Astrocyte (in vitro differentiated cells and primary cell): ENCODE measurements at regions not wholly inside any gene's neighbourhood (a gene's known extent, or its start where the extent isn't known, plus 50 kb on each side); places are given as distances from the start of the nearest gene placed in this dataset.

Experiments
- DNase-seq: peaks from one replicate; pipeline ENCODE4 v3.0.0-alpha.2; 2010; ENCODE audit warnings: low read depth
- FAIRE-seq: peaks from 2 replicates; lab custom pipeline; 2011; peaks lifted over from hg19 to GRCh38; lab: Jason Lieb, UNC
- H2AFZ ChIP-seq: 2 replicates; pipeline ENCODE4 v1.6.0; 2012; ENCODE audit warnings: low read depth, low read length, inconsistent platforms
- H3K27ac ChIP-seq: 2 replicates; pipeline ENCODE4 v1.5.1; 2011; ENCODE audit warnings: low read depth, low read length, inconsistent platforms
- H3K27me3 ChIP-seq: 2 replicates; pipeline ENCODE4 v1.6.0; 2011; ENCODE audit warnings: low read length, inconsistent platforms; ENCODE audit not compliant: insufficient read depth
- H3K36me3 ChIP-seq: 2 replicates; pipeline ENCODE4 v1.5.1; 2011; ENCODE audit warnings: low read length, inconsistent platforms; ENCODE audit not compliant: insufficient read depth
- H3K4me1 ChIP-seq: 2 replicates; pipeline ENCODE4 v1.5.1; 2011; ENCODE audit warnings: low read length, inconsistent platforms; ENCODE audit not compliant: insufficient read depth
- H3K4me2 ChIP-seq: 2 replicates; pipeline ENCODE4 v1.6.0; 2012; ENCODE audit warnings: low read length, inconsistent platforms
- H3K4me3 ChIP-seq: 2 replicates; pipeline ENCODE4 v1.5.1; 2011; ENCODE audit warnings: low read depth, mild to moderate bottlenecking, low read length, inconsistent platforms; ENCODE audit not compliant: insufficient read depth
- H3K79me2 ChIP-seq: 2 replicates; pipeline ENCODE4 v1.6.0; 2012; ENCODE audit warnings: mild to moderate bottlenecking, low read length, inconsistent platforms; ENCODE audit not compliant: insufficient read depth
- H3K9ac ChIP-seq: 2 replicates; pipeline ENCODE4 v1.6.0; 2012; ENCODE audit warnings: mild to moderate bottlenecking, low read length, inconsistent platforms
- H3K9me3 ChIP-seq: 2 replicates; pipeline ENCODE4 v1.5.1; 2012; ENCODE audit warnings: low read depth, mild to moderate bottlenecking, low read length, inconsistent platforms; ENCODE audit not compliant: insufficient read depth
- H4K20me1 ChIP-seq: 2 replicates; pipeline ENCODE4 v1.6.0; 2012; ENCODE audit warnings: low read length, inconsistent platforms; ENCODE audit not compliant: insufficient read depth
- H3K27ac Mint-ChIP-seq: one replicate; pipeline ENCODE4 v1.8.0; 2021; ENCODE audit warnings: mild to moderate bottlenecking, mixed read lengths; ENCODE audit not compliant: unreplicated experiment
- H3K27me3 Mint-ChIP-seq: one replicate; pipeline ENCODE4 v1.8.0; 2021; ENCODE audit warnings: low read depth, mixed read lengths; ENCODE audit not compliant: unreplicated experiment
- H3K36me3 Mint-ChIP-seq: one replicate; pipeline ENCODE4 v1.8.0; 2021; ENCODE audit warnings: low read depth, mixed read lengths; ENCODE audit not compliant: unreplicated experiment
- H3K4me1 Mint-ChIP-seq: one replicate; pipeline ENCODE4 v1.8.0; 2021; ENCODE audit warnings: low read depth, mixed read lengths; ENCODE audit not compliant: unreplicated experiment
- H3K4me3 Mint-ChIP-seq: one replicate; pipeline ENCODE4 v1.8.0; 2021; ENCODE audit warnings: mild to moderate bottlenecking, moderate library complexity, mixed read lengths; ENCODE audit not compliant: unreplicated experiment
- H3K9me3 Mint-ChIP-seq: one replicate; pipeline ENCODE4 v1.8.0; 2021; ENCODE audit warnings: mild to moderate bottlenecking, mixed read lengths; ENCODE audit not compliant: unreplicated experiment
- EZH2 ChIP-seq: IDR thresholded peaks from 2 replicates; pipeline ENCODE4 v1.6.1; 2012; ENCODE audit warnings: mild to moderate bottlenecking, low read length, inconsistent platforms; ENCODE audit not compliant: insufficient read depth
- TF ChIP-seq, protein P1 (sequence below): IDR thresholded peaks from 2 replicates; pipeline ENCODE4 v1.5.1; 2011; ENCODE audit warnings: low read depth, mild to moderate bottlenecking, inconsistent platforms, low read length, moderate library complexity; ENCODE audit not compliant: insufficient read depth

DNA sequence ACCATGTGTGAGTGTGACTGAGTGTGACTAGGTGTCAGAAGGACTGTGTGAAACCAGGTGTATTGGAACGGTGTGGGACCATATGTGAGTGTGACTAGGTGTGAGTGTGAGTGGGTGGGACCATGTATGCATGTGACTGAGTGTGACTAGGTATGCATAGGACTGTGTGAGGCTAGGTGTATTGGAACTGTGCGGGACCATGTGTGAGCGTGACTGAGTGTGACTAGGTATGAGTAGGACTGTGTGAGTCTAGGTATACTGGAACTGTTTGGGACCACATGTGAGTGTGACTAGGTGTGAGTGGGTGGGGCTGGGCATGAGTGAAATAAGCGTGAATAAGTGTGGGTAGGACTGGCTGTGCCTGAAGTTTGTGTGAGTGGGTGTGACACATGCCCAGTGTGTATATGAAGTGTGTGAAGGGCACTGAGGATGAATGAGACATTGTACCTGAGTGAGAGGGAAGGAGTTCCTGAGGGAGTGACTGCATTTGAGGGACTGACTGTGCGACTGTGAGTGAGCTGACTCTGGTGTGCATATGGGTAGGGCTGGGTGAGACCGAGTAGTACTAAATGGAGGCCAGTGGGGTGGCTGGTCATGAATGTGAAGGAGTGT, 247.0 kb upstream of the CCDC54 start:
- H2AFZ ChIP-seq: no peak overlapping the region
- FAIRE-seq: no peak
- H3K36me3 Mint-ChIP-seq: no peaks in the 10 kb centered on the region

DNA sequence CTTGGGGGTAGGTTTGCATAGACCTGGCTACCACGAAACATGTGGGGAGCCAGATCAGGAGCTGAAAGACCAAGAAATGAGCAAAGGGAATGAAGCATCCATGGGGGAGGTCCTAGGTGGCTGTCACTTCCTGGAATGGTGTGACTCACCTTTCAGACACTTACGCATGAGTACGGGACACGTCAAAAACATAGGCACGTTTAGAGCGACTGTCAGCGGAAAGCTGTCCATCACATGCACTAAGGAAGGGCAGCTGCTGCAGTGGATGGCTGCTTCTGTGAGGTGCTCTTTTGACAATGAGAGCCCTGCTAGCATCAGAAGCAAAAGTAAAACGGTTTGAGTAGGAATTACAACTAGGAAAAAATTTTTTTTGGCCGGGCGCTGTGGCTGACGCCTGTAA, 244.6 kb upstream of the CCDC54 start:
- no peak overlapping the region for H3K4me3 Mint-ChIP-seq
- DNase-seq (no peak), FAIRE-seq (no peak)
- H3K27me3 Mint-ChIP-seq: no peaks in the 10 kb centered on the region
- Histone ChIP-seq H3K79me2 (no peaks in the 10 kb centered on the region), H2AFZ (no peak overlapping the region), H3K27ac (no peak overlapping the region), H3K9ac (no peak overlapping the region), H3K4me3 (no peak overlapping the region), H4K20me1 (no peaks in the 10 kb centered on the region), H3K4me2 (no peak overlapping the region), H3K27me3 (no peaks in the 10 kb centered on the region), H3K4me1 (no peaks in the 10 kb centered on the region), H3K36me3 (no peaks in the 10 kb centered on the region), H3K9me3 (no peaks in the 10 kb centered on the region)
- no peaks in the 10 kb centered on the region for H3K36me3 Mint-ChIP-seq
- H3K9me3 Mint-ChIP-seq: peaks cover 6% of the 10 kb centered on the region
- peaks cover 11% of the 10 kb centered on the region for H3K4me1 Mint-ChIP-seq
- no peak for TF ChIP-seq EZH2
- TF ChIP-seq, protein P1, sequence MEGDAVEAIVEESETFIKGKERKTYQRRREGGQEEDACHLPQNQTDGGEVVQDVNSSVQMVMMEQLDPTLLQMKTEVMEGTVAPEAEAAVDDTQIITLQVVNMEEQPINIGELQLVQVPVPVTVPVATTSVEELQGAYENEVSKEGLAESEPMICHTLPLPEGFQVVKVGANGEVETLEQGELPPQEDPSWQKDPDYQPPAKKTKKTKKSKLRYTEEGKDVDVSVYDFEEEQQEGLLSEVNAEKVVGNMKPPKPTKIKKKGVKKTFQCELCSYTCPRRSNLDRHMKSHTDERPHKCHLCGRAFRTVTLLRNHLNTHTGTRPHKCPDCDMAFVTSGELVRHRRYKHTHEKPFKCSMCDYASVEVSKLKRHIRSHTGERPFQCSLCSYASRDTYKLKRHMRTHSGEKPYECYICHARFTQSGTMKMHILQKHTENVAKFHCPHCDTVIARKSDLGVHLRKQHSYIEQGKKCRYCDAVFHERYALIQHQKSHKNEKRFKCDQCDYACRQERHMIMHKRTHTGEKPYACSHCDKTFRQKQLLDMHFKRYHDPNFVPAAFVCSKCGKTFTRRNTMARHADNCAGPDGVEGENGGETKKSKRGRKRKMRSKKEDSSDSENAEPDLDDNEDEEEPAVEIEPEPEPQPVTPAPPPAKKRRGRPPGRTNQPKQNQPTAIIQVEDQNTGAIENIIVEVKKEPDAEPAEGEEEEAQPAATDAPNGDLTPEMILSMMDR: no peak
- H3K27ac Mint-ChIP-seq: peak overlapping the region; percentile 18

More for the DNA sequence above, 247.0 kb upstream of the CCDC54 start:
- peaks cover 6% of the 10 kb centered on the region for H3K9me3 Mint-ChIP-seq
- TF ChIP-seq, protein P1: no peak
- no peak for TF ChIP-seq EZH2
- H3K4me1 ChIP-seq: peaks cover 1% of the 10 kb centered on the region
- H3K4me3 ChIP-seq: no peak overlapping the region
- H3K27ac Mint-ChIP-seq: peak overlapping the region; percentile 56
- H3K9me3 ChIP-seq: no peaks in the 10 kb centered on the region
- H3K27ac ChIP-seq: no peak overlapping the region
- H3K36me3 ChIP-seq: no peaks in the 10 kb centered on the region
- H3K4me3 Mint-ChIP-seq: no peak overlapping the region
- peaks cover 18% of the 10 kb centered on the region for H3K4me1 Mint-ChIP-seq
- H3K4me2 ChIP-seq: no peak overlapping the region
- no peaks in the 10 kb centered on the region for H4K20me1 ChIP-seq
- no peak for DNase-seq
- no peak overlapping the region for H3K9ac ChIP-seq
- no peaks in the 10 kb centered on the region for H3K27me3 ChIP-seq
- no peaks in the 10 kb centered on the region for H3K79me2 ChIP-seq
- no peaks in the 10 kb centered on the region for H3K27me3 Mint-ChIP-seq

DNA sequence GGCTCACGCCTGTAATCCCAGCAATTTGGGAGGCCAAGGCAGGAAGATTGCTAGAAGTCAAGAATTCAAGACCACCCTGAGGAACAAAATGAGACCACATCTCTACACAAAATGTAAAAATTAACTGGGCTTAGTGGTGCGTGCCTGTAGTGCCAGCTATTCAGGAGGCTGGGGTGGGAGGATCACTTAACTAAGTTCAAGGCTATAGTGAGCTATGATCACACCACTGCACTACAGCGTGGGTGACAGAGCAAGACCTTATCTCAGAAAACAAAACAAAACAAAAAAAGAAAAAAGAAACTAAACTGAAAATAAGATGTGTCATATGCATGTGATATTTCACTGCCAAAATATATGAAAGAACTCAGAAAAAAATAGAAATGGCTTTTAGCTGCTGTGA, 243.3 kb upstream of the CCDC54 start:
- no peak for FAIRE-seq
- Histone ChIP-seq H3K79me2 (no peaks in the 10 kb centered on the region), H3K27me3 (no peaks in the 10 kb centered on the region), H4K20me1 (no peaks in the 10 kb centered on the region), H3K4me3 (no peak overlapping the region), H3K9me3 (no peaks in the 10 kb centered on the region), H2AFZ (no peak overlapping the region), H3K9ac (no peak overlapping the region), H3K36me3 (no peaks in the 10 kb centered on the region), H3K4me2 (no peak overlapping the region), H3K4me1 (no peaks in the 10 kb centered on the region), H3K27ac (no peak overlapping the region)
- Mint-ChIP-seq H3K27me3 (no peaks in the 10 kb centered on the region), H3K9me3 (peaks cover 6% of the 10 kb centered on the region), H3K36me3 (no peaks in the 10 kb centered on the region), H3K4me3 (no peak overlapping the region), H3K27ac (no peak overlapping the region), H3K4me1 (peaks cover 11% of the 10 kb centered on the region)
- no peak for TF ChIP-seq EZH2
- TF ChIP-seq, protein P1: no peak
- DNase-seq: no peak
